CD4-positive, alpha-beta T cell treated with Interleukin-1 beta for 1 hour (primary cell): ENCODE measurements at regions not wholly inside any gene's neighbourhood (a gene's known extent, or its start where the extent isn't known, plus 50 kb on each side); places are given as distances from the start of the nearest gene placed in this dataset.
"Not testable (repeated sequence)": the region's sequence is repeated elsewhere in the genome, so short reads cannot be mapped to it uniquely, and the experiment has no call there.

Source experiments
- DNase-seq, 2 donors: peaks; one replicate each; pipeline ENCODE4 v3.0.0-alpha.2; 2020 to 2022

- no peak for DNase-seq
Observed at GRCh38 chr1:157367870-157368269, 184.4 kb downstream of the FCRL5 start.

- DNase-seq, result no peak
Observed at GRCh38 chr1:157367091-157367739, 185.1 kb downstream of the FCRL5 start.

- DNase-seq, result no peak
Observed at GRCh38 chr1:157364612-157365011, 187.7 kb downstream of the FCRL5 start.

- no peak for DNase-seq
Observed at GRCh38 chr1:157363660-157364140, 188.6 kb downstream of the FCRL5 start.

GRCh38 chr1:157360023-157360390, 192.3 kb downstream of the FCRL5 start:
- DNase-seq, result no peak

- no peak for DNase-seq
Observed at GRCh38 chr1:157359314-157360022, 192.8 kb downstream of the FCRL5 start.

GRCh38 chr1:157357111-157357510, 195.2 kb downstream of the FCRL5 start:
- DNase-seq, result no peak

GRCh38 chr1:157356601-157357000, 195.7 kb downstream of the FCRL5 start:
- no peak for DNase-seq

GRCh38 chr1:157353546-157353945, 198.8 kb downstream of the FCRL5 start:
- DNase-seq, result no peak

GRCh38 chr1:157352817-157353408, 199.4 kb downstream of the FCRL5 start:
- DNase-seq, result no peak

- no peak for DNase-seq
Observed at GRCh38 chr1:157352216-157352615, 200.1 kb downstream of the FCRL5 start.

GRCh38 chr1:157351800-157352199, 200.5 kb downstream of the FCRL5 start:
- not testable (repeated sequence) for DNase-seq

- no peak for DNase-seq
Observed at GRCh38 chr1:157348538-157349480, 203.5 kb downstream of the FCRL5 start.

GRCh38 chr1:157347506-157347905, 204.8 kb downstream of the FCRL5 start:
- no peak for DNase-seq

- not testable (repeated sequence) for DNase-seq
Observed at GRCh38 chr1:157337785-157338184, 199.6 kb upstream of the ETV3 start.

GRCh38 chr1:157335056-157335455, 196.9 kb upstream of the ETV3 start:
- DNase-seq, result no peak

GRCh38 chr1:157334041-157334440, 195.8 kb upstream of the ETV3 start:
- no peak for DNase-seq

- not testable (repeated sequence) for DNase-seq
Observed at GRCh38 chr1:157330177-157330576, 192.0 kb upstream of the ETV3 start.

GRCh38 chr1:157328120-157328519, 189.9 kb upstream of the ETV3 start:
- not testable (repeated sequence) for DNase-seq

- no peak for DNase-seq
Observed at GRCh38 chr1:157326173-157326859, 188.1 kb upstream of the ETV3 start.

- DNase-seq, result no peak
Observed at GRCh38 chr1:157325220-157325619, 187.0 kb upstream of the ETV3 start.

- not testable (repeated sequence) for DNase-seq
Observed at GRCh38 chr1:157321972-157322371, 183.8 kb upstream of the ETV3 start.
